Renal cortex interstitium (tissue), 11 donors: ENCODE measurements at regions not wholly inside any gene's neighbourhood (a gene's known extent, or its start where the extent isn't known, plus 50 kb on each side); places are given as distances from the start of the nearest gene placed in this dataset.

Experiments
- DNase-seq, 11 donors: peaks; one replicate each; pipeline ENCODE4 v3.0.0-alpha.2; 2013; ENCODE audit warnings: low read depth in 9 of 11, low spot score in 4 of 11; ENCODE audit errors: extremely low read depth in 1 of 11

DNA sequence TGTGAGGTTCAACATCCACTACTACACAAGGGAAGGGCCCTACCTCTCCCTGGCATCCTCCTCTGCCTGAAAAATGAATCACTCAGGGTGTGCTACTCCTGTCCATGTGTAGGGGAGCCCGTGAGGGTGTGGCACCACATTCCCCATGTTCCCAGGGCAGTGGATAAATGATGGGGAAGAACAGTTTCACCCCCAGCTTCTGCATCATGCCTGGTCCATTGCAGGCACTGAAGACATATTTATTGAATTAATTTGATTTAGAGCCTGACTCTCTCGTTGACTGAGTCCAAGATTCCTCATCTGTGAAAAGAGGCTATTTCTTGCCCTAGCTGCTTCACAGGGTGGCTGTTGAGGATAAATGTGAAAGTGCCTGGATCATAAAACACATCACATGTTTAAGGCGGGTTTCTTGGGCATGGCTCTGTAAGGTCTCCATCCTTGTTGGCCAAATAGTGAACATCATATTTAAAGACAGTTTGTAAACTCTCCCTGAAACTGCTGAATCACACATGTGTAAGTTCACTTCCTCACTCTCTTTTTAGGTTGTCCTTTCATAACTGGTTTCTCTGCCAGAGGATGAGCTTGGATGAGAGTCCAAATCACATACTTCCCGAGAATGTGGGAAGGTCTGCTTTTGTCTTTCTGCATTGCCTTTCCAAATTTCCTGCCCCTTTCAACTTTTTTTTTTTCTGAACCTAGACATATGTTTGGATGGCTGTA lies 79.7 kb upstream of the FYN start:
- DNase-seq, result no peak

DNA sequence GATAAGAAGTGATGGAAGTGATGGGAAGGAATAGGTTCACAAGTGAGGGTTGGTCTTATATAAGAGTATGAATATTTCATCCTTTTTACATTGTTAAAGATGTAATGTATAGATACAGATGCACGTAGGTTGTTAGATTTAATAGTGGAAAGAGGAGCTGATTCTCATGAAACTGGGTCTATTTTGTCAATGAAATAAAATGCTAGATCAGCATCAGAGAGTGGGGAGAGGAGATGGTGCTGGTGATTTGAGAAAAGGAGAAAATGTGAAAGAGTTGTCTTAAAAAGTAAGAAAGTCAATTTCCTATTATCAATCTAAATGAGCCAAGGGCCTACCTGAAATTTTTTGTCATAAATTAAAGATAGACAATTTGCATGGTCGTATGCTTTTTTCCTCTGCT lies 82.8 kb upstream of the FYN start:
- DNase-seq, result no peak

DNA sequence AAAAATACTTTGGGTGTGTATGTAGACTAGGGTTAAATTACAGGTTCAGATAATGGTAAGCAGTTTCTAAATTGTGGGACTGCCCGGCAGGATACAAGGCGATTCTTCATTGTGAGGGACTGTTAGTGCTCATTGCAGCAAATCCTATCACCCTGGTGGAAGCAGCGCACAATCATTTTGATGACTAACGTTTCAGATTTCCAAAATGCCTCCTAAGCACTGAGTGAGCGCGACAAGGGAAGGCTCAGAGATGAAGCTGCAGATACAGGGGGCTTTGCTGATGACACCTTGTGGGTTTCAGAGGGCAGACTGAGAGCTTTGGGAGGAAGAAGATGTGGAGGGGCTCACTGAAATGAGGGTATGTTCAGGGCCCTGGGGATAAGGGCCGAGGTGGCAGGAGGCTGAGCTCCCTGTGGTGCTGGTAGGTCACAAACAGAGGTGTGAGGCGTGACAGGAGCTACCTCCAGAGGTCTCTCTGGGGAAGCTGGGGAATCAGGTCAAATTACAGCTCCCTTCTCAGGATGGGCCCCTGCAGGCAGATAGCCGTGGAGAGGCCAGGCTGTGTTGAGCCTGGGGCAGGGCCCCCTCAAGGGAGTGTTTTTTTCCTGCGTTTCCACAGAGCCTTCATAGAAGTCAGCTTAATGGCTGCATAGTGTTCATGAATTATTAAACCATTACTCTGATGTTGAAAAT lies 84.5 kb upstream of the FYN start:
- DNase-seq, result no peak

DNA sequence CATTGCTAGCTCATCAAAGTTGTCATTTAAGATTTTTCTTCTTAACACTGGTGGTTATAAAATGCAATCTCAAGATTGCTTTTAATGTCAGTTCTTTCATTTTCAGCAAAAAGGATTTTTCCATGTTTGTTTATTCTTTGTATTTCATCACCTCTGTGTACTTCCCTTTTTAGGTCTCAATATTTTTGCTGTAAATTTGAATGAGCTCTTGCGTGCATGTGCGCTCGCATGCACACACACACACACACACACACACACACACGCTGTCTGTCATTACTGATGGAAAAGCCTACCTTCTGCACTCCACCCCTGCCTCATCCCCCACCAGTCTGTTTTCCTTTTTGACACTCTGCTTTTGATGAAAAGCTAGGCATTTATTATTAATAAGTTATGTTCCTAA lies 85.3 kb upstream of the FYN start:
- no peak for DNase-seq

DNA sequence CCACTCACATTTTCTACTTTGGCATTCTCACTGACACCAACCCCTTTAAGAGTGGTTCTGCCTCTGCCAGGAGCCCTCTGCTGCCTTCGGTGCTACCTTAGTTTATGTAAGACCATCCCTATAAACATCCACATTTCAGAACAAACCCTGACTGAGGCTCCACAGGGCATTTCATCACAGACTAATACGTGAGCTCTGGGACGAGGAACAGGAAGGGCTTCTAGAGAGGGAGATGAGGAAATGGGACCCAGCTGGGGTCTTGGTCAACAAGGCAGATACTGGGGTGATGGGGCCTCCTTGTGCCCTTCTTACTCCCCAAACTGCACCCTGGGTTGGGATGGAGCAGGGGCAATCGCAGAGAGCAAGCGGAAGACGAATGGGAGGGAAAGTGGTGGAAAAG lies 86.5 kb upstream of the FYN start:
- DNase-seq, result no peak

DNA sequence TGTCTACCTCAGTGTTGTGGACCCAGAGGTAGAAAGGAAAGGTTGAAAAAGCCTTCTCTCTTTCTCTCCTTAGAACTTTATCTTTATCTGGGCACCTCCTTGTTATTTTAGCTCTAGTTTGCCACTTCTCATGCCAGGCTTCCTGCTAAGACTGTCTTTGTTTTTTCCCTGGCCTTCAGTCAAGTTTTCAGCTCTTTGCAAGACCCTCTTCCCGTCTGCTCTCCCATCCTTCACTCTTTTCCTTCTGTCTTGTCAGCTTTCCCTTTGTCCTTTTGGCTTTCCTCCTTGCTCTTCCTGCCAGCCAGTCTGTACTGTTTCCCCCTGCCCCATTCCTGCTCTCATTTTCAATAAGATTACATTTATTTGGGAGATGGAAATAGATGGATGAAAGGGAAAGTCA lies 86.8 kb upstream of the CCN6 start:
- DNase-seq, result no peak

DNA sequence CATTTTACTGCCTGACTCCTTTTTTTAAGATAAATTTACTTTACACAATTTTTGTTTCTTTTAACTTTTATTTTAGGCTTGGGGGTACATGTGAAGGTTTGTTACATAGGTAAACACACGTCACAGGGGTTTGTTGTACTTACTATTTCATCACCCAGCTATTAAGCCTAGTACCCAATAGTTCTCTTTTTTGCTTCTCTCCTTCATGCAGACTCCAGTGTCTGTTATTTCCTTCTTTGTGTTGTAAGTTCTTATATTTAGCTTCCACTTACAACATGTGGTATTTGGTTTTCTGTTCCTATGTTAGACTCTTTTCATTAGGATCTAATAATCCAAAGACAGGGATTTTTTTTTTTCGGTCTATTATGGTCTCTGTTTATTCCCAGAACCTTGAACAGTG lies 83.5 kb upstream of the CCN6 start:
- no peak for DNase-seq

DNA sequence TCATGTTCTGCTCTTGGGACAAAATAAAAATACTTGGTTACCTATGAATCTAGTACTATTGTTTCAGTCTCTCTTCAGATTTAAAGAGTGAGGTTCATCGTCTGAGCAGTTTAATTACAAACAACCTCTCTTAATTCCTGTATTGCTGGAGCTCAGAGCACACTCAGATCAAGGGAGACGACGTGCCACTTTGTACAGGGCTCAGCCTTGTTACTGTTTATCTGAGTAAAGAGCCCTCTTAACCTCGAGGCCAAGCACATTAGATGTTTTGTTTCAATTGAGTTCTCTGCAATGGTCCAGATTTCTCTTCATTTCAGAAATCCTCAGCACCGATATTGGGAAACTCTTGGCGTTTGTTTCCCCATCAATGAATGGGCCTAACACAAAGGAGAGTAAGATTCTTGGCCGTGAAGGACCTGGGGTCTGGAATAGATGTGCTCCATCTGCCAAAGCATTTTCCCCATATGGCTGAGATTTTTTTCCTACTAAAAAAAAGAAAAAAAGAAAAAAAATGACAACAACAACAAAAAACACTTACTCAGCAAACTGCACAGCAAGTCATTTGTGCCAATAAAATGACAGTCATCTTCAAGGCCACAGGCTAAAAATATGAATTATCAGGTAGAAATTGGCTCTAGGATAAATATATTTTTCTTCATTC lies 82.6 kb upstream of the CCN6 start:
- no peak for DNase-seq

DNA sequence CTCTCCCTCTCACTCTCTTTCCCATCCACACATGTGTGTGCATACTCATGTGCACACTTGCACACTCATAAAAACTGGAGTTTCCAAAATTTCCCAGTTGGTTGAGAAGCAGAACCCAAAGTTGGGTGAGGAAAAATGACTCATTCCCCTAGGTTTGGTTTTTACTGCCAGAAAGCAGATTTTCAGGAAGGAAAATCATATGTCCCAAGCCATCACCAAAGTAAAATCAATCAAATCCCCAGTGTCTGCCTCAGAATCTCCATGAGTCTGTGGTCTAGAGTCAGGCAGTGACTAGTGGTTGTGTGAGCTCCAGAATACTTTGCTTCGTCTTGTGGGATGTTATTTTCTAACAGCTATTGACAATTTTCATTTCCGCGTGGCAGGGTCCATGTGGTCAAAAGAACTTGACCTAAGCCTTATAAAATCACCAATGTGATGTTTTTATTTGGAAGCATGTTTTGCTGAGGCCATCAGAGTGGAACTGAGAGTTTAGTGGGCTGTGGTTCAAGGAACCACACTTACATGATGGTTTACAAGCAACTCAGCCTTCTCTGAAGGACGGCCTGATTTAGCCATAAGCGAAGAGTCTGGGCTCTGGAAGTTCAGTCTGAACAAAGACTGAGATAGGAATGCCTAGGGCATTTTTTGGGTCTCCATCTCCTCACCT lies 81.9 kb upstream of the CCN6 start:
- no peak for DNase-seq

DNA sequence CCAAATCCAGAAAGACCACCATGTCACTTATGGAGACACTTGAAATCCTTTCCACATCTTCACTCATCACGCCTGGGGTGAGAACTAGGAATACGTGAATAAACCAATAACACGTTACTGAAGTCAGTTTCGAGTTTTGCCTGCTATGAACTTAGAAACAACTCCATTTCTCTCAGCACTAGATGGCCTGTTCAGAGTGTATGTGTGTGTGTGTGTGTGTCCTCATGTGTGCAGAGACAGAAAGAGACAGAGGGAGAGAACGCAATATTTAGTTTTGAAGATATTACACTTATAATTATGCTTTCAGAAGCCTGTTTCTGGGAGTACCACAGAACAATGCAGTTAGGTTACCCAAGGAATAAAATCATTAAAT lies 81.2 kb upstream of the CCN6 start:
- no peak for DNase-seq

DNA sequence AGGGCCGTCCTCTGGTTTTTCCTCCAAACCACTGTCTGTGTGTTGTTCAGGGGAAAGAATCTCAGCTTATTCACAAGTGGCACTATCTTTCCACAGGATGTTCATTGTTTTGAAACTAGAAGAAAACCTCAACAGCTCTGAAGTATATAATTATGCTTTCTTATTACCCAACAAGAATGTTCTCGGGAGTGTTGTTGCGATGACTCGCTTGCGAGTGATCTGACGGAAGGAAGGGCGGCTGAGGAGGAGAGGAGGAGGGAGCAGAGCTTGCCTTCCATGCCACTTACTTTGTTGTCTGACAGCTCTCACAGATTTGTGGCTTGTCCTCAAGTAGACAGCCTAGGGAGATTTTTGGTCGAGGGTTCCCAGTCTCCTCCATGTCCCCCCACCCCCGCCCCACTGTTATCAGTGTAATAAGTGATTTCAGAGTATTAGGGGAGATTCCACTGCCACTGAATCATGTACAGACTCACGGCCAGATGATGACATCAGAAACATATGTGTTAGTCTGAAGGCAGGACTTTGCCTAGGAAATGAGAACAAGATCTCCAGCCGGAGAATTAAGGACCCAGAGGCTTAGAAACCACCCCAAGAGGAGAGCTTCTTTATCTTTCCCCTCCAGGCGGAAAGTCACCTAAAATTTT lies 80.7 kb upstream of the CCN6 start:
- no peak for DNase-seq

DNA sequence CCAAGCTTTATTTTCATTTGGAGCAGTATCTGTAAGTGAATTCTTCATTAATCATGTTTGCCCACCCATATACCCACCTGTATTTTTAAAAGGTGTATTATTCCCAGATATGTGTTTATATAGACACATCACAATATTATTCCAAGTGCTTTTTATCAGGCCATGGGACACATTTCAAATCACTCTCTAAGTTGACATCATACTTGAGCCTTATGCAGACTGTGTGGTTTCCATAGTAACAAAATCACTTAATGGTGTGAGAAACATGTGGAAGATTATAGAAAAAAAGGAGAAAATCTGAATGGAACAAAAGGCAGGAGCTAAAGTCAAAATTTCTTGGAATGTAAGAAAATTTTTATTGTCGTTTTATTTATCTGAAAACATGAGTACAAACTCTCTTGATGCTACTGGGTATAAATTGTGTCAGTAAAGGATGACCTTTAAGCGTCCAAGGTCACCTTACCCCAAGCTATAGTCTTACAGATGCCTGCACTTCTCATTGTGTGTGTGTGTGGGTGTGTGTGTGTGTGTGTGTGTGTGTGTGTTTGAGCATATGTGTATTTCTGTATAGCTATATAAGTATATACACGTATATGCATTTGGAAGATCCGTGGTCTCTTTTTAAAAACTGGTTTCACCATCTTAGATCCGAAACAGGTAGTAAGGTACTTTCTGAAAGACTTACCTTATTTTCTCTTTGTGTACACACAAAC lies 79.8 kb upstream of the CCN6 start:
- no peak for DNase-seq

DNA sequence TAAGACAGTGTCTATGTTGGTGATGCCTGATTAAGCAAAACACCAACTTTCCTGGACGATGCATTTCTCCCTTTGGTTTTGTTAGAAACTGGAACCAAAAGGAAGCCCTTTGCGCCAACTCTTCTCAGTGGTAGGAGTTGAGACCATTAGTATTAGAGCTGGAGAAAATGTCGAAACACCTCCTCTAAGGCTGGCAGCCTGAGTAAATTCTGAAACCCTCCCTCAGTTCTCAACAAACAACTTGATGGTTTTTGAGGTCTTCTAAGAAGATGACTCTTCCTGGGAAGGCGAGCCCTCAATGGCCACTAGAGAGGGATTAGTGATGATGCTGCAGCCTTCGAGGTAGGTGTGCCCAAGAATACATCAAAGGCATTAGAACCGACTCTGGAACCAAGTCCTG lies 78.4 kb upstream of the CCN6 start:
- no peak for DNase-seq

DNA sequence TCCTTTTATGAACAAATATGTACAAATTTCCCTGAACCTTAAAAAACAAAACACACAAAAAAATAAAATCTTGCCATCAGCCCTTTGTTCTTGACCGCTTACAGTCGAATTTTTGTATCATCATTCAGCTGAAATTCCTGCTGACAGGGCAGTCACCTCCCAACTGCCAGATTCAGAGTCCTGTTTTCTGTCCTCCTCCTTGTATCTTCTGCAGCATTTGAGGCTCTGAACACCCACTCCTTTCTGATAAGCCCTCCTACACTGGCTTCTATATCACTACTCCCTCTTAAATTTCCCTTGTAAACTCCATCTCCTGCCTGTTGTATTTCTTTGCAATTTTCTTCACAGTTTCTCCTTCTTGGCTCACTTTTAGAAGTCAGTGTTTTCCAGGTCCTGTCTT lies 77.8 kb upstream of the CCN6 start:
- no peak for DNase-seq

DNA sequence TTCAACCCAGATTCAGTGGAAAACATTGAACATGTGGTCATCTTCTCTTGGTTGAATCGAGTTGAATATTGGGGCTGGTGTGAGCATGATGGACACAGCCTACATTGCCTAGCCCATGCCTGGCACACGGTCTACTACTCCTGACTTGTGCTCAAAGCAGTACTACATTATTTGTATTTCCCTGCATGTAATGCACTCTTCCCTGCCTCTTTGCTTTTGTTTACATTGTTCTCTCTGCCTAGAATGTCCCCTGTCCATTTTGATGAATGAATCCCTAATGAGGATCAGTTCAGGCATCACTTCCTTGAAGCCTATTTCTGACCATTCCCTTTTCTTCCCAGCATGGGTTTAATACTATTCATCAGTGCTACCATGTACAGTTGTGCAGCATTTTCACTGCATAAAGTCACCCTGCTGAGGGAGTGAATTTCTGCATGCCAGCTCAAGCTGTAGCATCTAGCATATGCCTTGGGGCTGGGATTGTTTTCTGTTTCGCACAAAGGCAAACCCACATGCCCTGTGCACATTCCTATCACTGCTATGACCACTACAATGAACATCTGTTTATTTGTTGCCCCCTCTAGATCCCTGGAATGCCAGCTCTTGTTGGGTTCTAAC lies 75.3 kb upstream of the CCN6 start:
- DNase-seq, result no peak

DNA sequence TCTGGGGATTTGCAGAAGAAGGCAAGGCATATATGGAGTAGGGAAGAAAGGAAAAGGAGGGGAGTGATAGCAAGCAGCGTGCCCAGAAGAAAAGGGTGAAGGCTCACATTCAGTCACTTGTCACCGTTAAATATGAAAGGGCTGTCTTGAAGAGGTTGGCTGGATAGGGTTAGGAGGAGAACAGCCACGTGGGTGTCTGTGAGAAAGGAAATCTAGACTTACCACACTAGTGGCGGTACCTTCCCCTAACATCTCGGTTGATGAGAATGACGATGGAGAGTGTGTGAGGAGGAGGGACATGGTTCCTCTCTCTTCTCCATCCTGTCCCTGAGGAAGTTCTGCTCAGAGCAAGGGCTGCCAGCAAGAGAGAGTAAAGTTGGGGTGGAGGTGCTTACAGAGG lies 74.3 kb upstream of the CCN6 start:
- DNase-seq, result no peak

DNA sequence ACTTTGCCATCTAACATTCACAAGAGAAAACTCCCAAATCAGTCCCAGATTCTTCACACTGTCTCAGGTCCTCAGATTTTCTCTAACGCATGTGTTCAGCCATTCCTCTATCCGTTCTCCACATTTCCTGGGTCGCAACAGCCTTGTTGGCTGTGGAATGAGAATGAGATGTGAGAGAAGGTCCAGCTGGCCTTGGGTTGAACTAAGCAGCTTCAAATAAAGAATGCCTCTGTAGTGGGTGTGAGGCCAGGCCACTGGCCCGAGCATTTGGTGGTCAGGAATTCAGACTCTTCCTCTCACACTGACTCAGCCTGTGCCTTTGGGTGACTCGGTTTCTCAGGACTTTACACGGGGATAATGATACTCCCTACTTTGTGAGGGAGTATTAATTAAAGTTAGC lies 73.8 kb upstream of the CCN6 start:
- no peak for DNase-seq

DNA sequence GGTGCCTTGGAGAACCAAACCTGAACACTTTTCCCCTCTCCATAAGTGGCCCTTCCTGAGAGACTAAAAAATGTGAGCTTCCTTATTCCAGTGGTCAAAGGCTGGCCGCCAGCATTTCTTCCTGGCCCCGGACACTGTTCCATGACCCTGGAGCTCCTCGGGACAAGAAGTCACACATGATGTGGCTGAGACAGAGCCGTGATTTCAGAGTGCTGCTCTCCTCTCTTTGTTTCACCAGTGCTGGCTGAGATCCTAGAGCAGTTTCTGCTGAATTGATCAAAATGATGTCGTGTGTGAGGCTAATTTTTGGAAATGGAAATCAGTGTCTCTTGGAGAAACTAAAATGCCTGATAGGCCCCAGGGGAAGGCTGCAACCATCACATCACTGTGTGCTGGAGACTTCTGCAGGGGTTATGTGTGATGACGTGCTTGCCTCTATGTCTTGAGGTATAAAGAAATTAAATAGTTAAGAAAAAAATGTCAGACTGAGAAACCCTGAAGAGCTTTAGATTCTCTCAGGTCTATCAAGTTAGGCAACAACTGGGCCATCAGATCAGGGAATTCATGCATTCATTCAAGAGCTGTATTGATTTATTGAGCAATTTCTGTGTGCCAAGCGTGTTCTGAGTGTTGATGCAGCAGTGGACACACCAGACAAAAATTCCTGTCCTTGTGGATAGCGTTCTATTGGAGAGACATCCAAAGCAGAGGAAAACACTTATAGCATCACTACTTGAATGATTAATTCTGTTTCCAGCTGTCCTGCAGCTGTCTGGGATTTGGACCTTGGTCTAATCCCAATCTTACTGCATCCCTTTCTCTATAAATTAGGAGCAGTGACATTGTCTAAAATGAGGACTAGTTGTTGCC lies 72.7 kb upstream of the CCN6 start:
- no peak for DNase-seq
